ELF-1 (cell line): ENCODE measurements at regions not wholly inside any gene's neighbourhood (a gene's known extent, or its start where the extent isn't known, plus 50 kb on each side); places are given as distances from the start of the nearest gene placed in this dataset.
A peak's percentile ranks its signal among the peaks of the same experiment; 100 is the strongest.
"Not testable (repeated sequence)": the region's sequence is repeated elsewhere in the genome, so short reads cannot be mapped to it uniquely, and the experiment has no call there.

Experiments used
- DNase-seq: peaks from one replicate; pipeline ENCODE4 v3.0.0-alpha.2; 2016; ENCODE audit warnings: low read depth, low spot score

- no peak for DNase-seq
Measured at GRCh38 chr21:29396951-29397455, 98.3 kb downstream of the BACH1 start.

GRCh38 chr21:29403301-29403700, 104.6 kb downstream of the BACH1 start:
- no peak for DNase-seq

GRCh38 chr21:29403922-29404538, 105.3 kb downstream of the BACH1 start:
- DNase-seq = no peak

- no peak for DNase-seq
Measured at GRCh38 chr21:29405503-29406122, 106.9 kb downstream of the BACH1 start.

- DNase-seq = no peak
Measured at GRCh38 chr21:29406385-29406784, 107.7 kb downstream of the BACH1 start.

- DNase-seq = peak; percentile 75
Measured at GRCh38 chr21:29407571-29407970, 108.8 kb downstream of the BACH1 start.

- no peak for DNase-seq
Measured at GRCh38 chr21:29413683-29414082, 115.0 kb downstream of the BACH1 start.

- DNase-seq = no peak
Measured at GRCh38 chr21:29416268-29416667, 117.5 kb downstream of the BACH1 start.

- DNase-seq = no peak
Measured at GRCh38 chr21:29418813-29419212, 120.1 kb downstream of the BACH1 start.

GRCh38 chr21:29419422-29419821, 120.7 kb downstream of the BACH1 start:
- DNase-seq = no peak

GRCh38 chr21:29423099-29423870, 124.6 kb downstream of the BACH1 start:
- no peak for DNase-seq

- DNase-seq = no peak
Measured at GRCh38 chr21:29424728-29425127, 126.0 kb downstream of the BACH1 start.

- no peak for DNase-seq
Measured at GRCh38 chr21:29429218-29429617, 130.5 kb downstream of the BACH1 start.

GRCh38 chr21:29430030-29430429, 131.3 kb downstream of the BACH1 start:
- no peak for DNase-seq

- peak; percentile 49 for DNase-seq
Measured at GRCh38 chr21:29430576-29430975, 131.9 kb downstream of the BACH1 start.

- no peak for DNase-seq
Measured at GRCh38 chr21:29431178-29431577, 132.5 kb downstream of the BACH1 start.

- no peak for DNase-seq
Measured at GRCh38 chr21:29431680-29432079, 133.0 kb downstream of the BACH1 start.

- peak; percentile 14 for DNase-seq
Measured at GRCh38 chr21:29433366-29434059, 134.8 kb downstream of the BACH1 start.

GRCh38 chr21:29434081-29434480, 135.4 kb downstream of the BACH1 start:
- DNase-seq = no peak

GRCh38 chr21:29434982-29435381, 136.3 kb downstream of the BACH1 start:
- DNase-seq = not testable (repeated sequence)

- no peak for DNase-seq
Measured at GRCh38 chr21:29436143-29436542, 137.4 kb downstream of the BACH1 start.

GRCh38 chr21:29436650-29437049, 137.9 kb downstream of the BACH1 start:
- DNase-seq = no peak
